ENCODE measurements at regions not wholly inside any gene's neighbourhood (a gene's known extent, or its start where the extent isn't known, plus 50 kb on each side); places are given as distances from the start of the nearest gene placed in this dataset.

DNA sequence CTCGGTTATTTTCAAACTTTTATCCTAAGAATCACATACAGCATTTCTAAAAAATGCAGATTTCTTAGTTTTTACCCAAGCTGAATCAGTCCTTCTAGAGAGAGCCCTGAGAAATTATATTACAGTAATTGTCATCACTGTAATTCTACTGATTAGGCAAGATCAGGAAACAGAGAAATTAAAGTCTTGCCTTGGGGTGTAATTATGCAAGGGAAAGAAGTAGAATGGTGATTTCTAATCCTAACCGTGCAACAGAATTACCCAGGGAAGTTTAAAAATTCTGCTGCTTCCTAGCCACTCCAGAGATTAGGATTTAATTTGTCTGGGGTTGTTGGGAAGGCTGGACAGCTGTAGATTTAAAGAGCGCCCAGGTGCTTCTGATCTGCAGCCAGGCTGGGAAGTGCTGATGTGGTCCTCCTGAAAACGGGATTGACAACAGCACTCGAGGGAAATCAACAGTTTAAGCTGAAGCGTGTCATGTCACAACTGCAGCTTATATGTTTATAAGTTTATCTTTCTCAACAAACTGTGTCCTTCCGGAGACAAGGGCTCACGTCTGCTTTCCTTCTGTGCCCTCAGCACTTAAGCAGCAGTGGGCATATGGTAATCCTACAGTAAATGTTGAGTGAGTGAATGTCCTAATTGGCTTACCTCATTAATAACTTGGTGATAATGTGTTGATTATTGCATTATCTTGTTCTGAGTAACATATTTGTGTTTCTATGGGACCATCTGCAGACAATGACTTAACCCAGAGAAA lies 671.9 kb upstream of the SOX11 start:
- TF ChIP-seq, protein P1, sequence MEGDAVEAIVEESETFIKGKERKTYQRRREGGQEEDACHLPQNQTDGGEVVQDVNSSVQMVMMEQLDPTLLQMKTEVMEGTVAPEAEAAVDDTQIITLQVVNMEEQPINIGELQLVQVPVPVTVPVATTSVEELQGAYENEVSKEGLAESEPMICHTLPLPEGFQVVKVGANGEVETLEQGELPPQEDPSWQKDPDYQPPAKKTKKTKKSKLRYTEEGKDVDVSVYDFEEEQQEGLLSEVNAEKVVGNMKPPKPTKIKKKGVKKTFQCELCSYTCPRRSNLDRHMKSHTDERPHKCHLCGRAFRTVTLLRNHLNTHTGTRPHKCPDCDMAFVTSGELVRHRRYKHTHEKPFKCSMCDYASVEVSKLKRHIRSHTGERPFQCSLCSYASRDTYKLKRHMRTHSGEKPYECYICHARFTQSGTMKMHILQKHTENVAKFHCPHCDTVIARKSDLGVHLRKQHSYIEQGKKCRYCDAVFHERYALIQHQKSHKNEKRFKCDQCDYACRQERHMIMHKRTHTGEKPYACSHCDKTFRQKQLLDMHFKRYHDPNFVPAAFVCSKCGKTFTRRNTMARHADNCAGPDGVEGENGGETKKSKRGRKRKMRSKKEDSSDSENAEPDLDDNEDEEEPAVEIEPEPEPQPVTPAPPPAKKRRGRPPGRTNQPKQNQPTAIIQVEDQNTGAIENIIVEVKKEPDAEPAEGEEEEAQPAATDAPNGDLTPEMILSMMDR (IDR thresholded peaks at IDR 0.05) = no peak
- no peak for TF ChIP-seq POLR2A (IDR thresholded peaks at IDR 0.05)
